ENCODE measurements at regions not wholly inside any gene's neighbourhood (a gene's known extent, or its start where the extent isn't known, plus 50 kb on each side); places are given as distances from the start of the nearest gene placed in this dataset.

- H3K4me1 Mint-ChIP-seq (ENCODE audit: low read depth, unreplicated experiment) = peaks cover 7% of the 10 kb centered on the region
- no peak for DNase-seq
- Histone ChIP-seq H3K9me3 (no peaks in the 10 kb centered on the region), H3K27me3 (replicated peaks; ENCODE audit: control insufficient read depth, insufficient read depth, low read length) (no peaks in the 10 kb centered on the region), H3K4me1 (peaks cover 11% of the 10 kb centered on the region; the same call in 1 of the 2 replicates), H3K36me3 (ENCODE audit: control insufficient read depth, insufficient read depth, low read length) (no peaks in the 10 kb centered on the region), H3K4me3 (ENCODE audit: low read depth, low read length) (no peak overlapping the region)
- BruUV-seq (replicated peaks) = no TSS peak
- H3K9me3 Mint-ChIP-seq (ENCODE audit: unreplicated experiment) = no peaks in the 10 kb centered on the region
- no peak overlapping the region for H3K4me3 Mint-ChIP-seq (ENCODE audit: unreplicated experiment)
- intact Hi-C loops (cut with micrococcal nuclease; ENCODE audit: unreplicated experiment) = loop anchor here (5.0 kb wide), 1 partner anchor 72 kb away; no protein-coding TSS in a partner anchor
- no peaks in the 10 kb centered on the region for H3K36me3 Mint-ChIP-seq (ENCODE audit: insufficient read depth, unreplicated experiment)
- no peak overlapping the region for H3K27ac Mint-ChIP-seq (ENCODE audit: unreplicated experiment)
- TF ChIP-seq CTCF (IDR thresholded peaks at IDR 0.05; ENCODE audit: insufficient read depth in 1 of 2, low read depth in 1 of 2, low read length in 1 of 2, severe bottlenecking in 1 of 2, unreplicated experiment in 1 of 2) = no peak
- CTCF ChIA-PET = no interaction called here
- POLR2A ChIA-PET = interaction anchor here (1.1 kb wide), 1 partner anchor 12 kb away, joined by 4 read pairs; no protein-coding TSS in a partner anchor
- H3K27me3 Mint-ChIP-seq (ENCODE audit: insufficient read depth, unreplicated experiment) = no peaks in the 10 kb centered on the region
Observed at GRCh38 chr6:21469213-21469612, 124.3 kb upstream of the SOX4 start.

GRCh38 chr6:21476112-21476511 is 117.4 kb upstream of the SOX4 start:
- POLR2A ChIA-PET = no interaction called here
- intact Hi-C loops (cut with micrococcal nuclease; ENCODE audit: unreplicated experiment) = no loop called here
- TF ChIP-seq CTCF (IDR thresholded peaks at IDR 0.05; ENCODE audit: insufficient read depth in 1 of 2, low read depth in 1 of 2, low read length in 1 of 2, severe bottlenecking in 1 of 2, unreplicated experiment in 1 of 2) = no peak
- Histone ChIP-seq H3K4me1 (no peaks in the 10 kb centered on the region), H3K9me3 (no peaks in the 10 kb centered on the region), H3K27me3 (replicated peaks; ENCODE audit: control insufficient read depth, insufficient read depth, low read length) (no peaks in the 10 kb centered on the region), H3K4me3 (ENCODE audit: low read depth, low read length) (no peak overlapping the region), H3K36me3 (ENCODE audit: control insufficient read depth, insufficient read depth, low read length) (no peaks in the 10 kb centered on the region)
- no TSS peak for BruUV-seq (replicated peaks)
- Mint-ChIP-seq H3K4me1 (ENCODE audit: low read depth, unreplicated experiment) (no peaks in the 10 kb centered on the region), H3K36me3 (ENCODE audit: insufficient read depth, unreplicated experiment) (no peaks in the 10 kb centered on the region), H3K9me3 (ENCODE audit: unreplicated experiment) (no peaks in the 10 kb centered on the region), H3K4me3 (ENCODE audit: unreplicated experiment) (no peak overlapping the region), H3K27ac (ENCODE audit: unreplicated experiment) (no peak overlapping the region), H3K27me3 (ENCODE audit: insufficient read depth, unreplicated experiment) (no peaks in the 10 kb centered on the region)
- CTCF ChIA-PET = no interaction called here
- DNase-seq = no peak

GRCh38 chr6:21478411-21478810 is 115.1 kb upstream of the SOX4 start:
- CTCF ChIA-PET = no interaction called here
- intact Hi-C loops (cut with micrococcal nuclease; ENCODE audit: unreplicated experiment) = no loop called here
- H3K27me3 Mint-ChIP-seq (ENCODE audit: insufficient read depth, unreplicated experiment) = no peaks in the 10 kb centered on the region

More at GRCh38 chr6:21478411-21478810, 115.1 kb upstream of the SOX4 start:
- POLR2A ChIA-PET = no interaction called here
- Mint-ChIP-seq H3K4me3 (ENCODE audit: unreplicated experiment) (no peak overlapping the region), H3K9me3 (ENCODE audit: unreplicated experiment) (no peaks in the 10 kb centered on the region), H3K36me3 (ENCODE audit: insufficient read depth, unreplicated experiment) (no peaks in the 10 kb centered on the region), H3K4me1 (ENCODE audit: low read depth, unreplicated experiment) (no peaks in the 10 kb centered on the region), H3K27ac (ENCODE audit: unreplicated experiment) (no peak overlapping the region)
- no peak overlapping the region for H3K4me3 ChIP-seq (ENCODE audit: low read depth, low read length)
- DNase-seq = no peak
- BruUV-seq (replicated peaks) = no TSS peak
- H3K4me1 ChIP-seq = no peaks in the 10 kb centered on the region
- H3K36me3 ChIP-seq (ENCODE audit: control insufficient read depth, insufficient read depth, low read length) = no peaks in the 10 kb centered on the region
- H3K27me3 ChIP-seq (replicated peaks; ENCODE audit: control insufficient read depth, insufficient read depth, low read length) = no peaks in the 10 kb centered on the region
- TF ChIP-seq CTCF (IDR thresholded peaks at IDR 0.05; ENCODE audit: insufficient read depth in 1 of 2, low read depth in 1 of 2, low read length in 1 of 2, severe bottlenecking in 1 of 2, unreplicated experiment in 1 of 2) = no peak
- no peaks in the 10 kb centered on the region for H3K9me3 ChIP-seq
